NCI-H2029 (cell line): ENCODE measurements at regions not wholly inside any gene's neighbourhood (a gene's known extent, or its start where the extent isn't known, plus 50 kb on each side); places are given as distances from the start of the nearest gene placed in this dataset.

ENCODE experiments used
- DNase-seq: peaks from one replicate; lab custom pipeline; 2025; lab: John Stamatoyannopoulos, UW

DNA sequence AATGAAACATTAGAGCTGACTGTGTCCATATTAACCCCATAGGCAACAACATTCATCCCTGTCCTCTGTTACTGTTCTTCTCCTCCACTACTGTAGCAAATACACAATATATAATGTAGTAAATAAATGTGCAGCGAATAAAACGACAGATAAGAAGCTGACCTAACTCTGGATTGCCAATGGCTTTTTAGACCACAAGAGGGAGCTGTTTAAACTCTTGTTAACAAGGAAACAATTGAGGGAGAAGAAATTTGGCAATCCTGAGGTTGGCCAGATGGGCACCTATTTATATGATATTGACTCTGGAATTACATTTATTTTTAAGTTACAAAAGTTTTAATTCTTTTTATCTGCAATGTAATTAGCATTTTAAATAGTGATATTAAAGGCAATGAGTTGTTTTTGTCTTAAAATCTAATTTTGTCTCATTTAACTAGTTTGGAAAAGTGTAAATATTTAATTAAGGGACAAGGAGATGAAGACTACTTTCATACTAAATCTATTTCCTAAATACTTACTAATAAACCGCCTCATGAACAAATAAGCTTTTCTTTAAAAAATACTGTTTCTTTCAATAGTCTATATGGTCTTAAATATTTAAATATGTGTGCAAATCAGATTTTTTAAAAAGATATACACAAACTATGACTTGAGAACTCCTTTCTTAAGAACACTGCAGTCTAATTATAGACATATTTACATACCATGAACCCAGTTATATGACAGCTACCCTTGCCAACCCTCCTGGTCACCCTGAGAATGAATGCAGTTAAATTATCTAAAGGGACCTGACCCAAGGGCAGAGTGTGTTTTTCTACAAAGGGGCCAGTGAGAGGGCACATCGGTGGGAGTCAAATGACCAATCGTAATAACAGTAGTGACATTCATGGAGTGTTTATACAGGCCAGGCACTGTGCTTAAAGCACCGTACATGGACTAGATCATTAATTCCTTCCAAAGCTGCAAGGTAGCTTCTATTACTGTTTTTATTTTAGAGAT is 52.9 kb upstream of the HPF1 start:
- peak; percentile 40 for DNase-seq

DNA sequence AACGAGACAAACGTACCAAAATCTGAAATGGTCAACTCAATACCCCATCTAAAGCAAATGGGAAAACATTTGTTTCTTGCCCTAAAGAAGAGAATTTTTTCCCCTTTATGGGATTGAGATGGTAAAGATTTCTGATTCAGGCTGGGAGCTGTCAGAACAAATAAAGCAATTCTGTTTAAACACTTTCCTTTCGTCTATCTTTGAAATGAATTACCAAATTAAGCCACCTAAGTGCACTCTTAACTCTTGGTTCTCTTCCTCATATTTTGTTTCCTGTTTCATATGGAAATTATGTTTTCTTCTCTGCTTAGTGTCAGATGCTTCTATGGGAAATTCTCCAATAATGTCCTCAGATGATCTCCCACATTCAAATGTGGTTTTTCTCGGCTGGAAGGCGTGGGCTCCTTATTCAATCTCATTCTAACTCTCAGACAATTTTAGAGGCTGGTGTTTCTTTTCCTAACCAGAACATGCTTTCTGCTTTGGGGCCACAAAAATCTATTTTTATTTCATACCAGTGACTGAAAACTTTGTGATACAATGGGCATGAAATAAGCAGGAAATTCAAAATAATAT is 50.3 kb upstream of the HPF1 start:
- DNase-seq, result no peak
